GM12872 (cell line): ENCODE measurements at regions not wholly inside any gene's neighbourhood (a gene's known extent, or its start where the extent isn't known, plus 50 kb on each side); places are given as distances from the start of the nearest gene placed in this dataset.

Source experiments
- CTCF ChIP-seq: IDR thresholded peaks from 3 replicates; pipeline ENCODE4 v1.5.1; 2011; ENCODE audit warnings: low read depth, mild to moderate bottlenecking, low read length, moderate library complexity; ENCODE audit not compliant: insufficient read depth

- TF ChIP-seq CTCF: no peak
Observed at GRCh38 chr1:106249810-106250209, 806.7 kb upstream of the PRMT6 start.

GRCh38 chr1:106254748-106255147 lies 801.7 kb upstream of the PRMT6 start:
- no peak for TF ChIP-seq CTCF

- no peak for TF ChIP-seq CTCF
Observed at GRCh38 chr1:106266786-106267185, 789.7 kb upstream of the PRMT6 start.

GRCh38 chr1:106268070-106268469 lies 788.4 kb upstream of the PRMT6 start:
- 0 out of 3 replicates have a peak, but pooled peaks have one; percentile 4 for TF ChIP-seq CTCF

- TF ChIP-seq CTCF: no peak
Observed at GRCh38 chr1:106276871-106277270, 779.6 kb upstream of the PRMT6 start.

- TF ChIP-seq CTCF: no peak
Observed at GRCh38 chr1:106277786-106278185, 778.7 kb upstream of the PRMT6 start.

GRCh38 chr1:106278716-106279115 lies 777.8 kb upstream of the PRMT6 start:
- no peak for TF ChIP-seq CTCF
